HUDEP-2 (cell line): ENCODE measurements at regions not wholly inside any gene's neighbourhood (a gene's known extent, or its start where the extent isn't known, plus 50 kb on each side); places are given as distances from the start of the nearest gene placed in this dataset.

ENCODE experiments used
- DNase-seq, 76 experiments: peaks; one replicate each; lab custom pipeline; 2025; ENCODE audit not compliant: unreplicated experiment in 76 of 76; lab: John Stamatoyannopoulos, UW

DNA sequence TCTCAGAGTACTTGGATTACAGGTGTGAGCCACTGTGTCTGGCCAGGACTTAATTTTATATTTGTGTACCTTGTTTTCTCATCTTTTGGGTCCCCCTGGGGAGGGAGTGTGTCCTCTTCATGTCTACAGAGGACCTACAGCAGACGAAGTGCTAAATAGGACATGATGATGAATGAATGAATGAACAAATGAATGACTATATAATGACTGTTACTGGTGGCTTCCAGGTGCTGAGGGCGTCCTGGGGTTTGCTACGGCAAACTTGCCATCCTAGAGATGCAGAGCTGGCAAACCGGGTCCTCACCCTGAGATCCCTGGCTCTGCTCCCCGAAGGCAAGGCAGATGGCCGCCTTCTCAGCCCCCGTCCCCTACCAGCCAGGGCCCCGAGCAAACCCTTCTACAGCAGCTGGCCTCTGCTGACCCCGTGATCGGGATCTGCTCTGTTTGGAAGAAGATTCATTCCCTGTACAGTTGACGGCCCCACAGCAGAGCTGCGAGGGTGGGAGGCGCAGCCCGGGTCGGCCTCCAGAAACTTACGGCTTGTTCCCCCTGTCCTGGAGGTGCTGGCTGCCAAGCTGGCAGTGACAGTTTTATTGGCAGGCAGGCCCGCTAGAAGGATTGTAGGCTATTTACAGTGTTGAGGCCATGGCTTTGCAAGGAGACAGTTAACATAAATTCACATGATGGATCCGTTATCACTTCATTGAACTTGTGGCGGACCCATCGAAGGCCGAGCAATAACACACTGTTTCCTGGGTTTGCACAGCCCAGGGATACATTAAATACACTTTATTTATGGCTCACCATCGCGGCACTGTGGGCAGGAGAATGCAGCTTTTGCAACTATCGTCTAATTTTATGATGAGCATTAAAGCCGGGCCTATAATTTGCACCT, 197.7 kb upstream of the GSE1 start:
- DNase-seq: no peak

DNA sequence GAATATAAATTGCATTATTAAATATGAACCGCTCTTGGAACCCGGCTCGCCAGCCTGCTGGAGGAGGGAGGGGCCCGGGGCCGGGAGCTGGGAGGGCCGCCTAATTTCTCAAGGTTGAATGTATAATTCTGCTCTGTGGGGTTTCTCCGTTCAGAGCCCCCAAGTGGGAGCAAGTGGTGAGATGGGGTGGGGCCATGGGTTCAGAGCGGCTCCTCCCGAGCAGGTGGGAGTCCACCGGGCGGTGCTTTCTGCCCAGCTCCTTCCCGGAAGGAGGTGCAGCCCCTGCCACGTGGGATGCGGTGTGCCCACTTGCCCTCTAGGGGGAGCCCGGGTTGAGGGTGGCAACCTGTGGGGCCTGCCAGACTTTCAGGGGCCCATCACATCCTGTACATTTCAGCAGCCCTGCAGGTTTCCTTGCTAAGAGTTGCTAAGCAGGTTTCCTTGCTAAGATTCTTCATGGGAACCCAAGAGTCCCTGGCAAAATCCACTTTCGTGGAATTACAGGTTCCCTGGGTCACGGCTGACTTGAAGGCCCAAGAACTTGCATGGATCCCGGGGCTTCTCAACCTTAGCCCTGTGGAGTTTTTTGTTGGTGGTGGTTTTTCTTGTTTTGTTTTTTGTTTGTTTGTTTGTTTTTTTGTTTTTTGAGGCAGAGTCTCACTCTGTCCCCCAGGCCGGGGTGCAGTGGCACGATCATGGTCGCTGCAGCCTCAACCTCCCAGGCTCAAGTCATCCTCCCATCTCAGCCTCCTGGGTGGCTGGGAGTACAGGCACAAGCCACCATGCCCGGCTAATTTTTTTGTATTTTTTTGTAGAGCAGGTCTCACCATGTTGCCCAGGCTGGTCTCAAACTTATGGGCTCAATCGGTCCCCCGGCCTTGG, 196.7 kb upstream of the GSE1 start:
- peak in 70 of 76 experiments; percentile 17 to 89 (median 73) for DNase-seq

DNA sequence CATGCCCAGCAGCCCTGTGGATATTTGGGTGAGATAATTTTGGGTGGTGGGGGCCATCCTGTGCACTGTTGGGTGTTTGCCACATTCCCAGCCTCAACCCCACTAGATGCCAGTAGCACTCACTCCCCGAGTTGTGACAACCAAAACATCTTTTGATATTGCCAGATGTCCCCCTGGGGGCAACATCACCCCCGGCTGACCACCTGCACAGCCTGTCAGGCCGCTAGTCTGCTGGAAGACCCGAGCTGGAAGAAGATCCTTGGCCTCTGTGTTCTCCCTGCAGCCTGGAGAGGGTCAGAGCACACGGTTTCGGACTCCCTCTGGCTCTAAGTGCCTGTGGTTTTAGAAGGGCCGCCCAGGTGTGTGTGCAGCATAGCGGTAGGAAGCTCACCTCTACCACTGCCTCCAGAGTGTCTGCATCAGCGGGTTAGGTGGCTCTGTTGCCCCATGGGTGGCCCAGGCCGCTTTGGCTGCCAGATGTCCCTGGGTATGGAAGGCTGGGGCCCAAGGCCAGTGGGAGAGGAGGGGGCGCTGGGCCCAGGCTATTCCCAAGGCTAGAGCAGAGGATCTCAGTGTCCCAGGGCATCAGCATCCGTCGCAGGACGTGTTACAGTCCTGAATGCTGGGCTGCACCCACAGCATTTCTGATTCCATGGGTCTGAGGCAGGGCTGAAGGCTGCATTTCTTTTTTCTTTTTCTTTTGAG, 195.8 kb upstream of the GSE1 start:
- DNase-seq: no peak

DNA sequence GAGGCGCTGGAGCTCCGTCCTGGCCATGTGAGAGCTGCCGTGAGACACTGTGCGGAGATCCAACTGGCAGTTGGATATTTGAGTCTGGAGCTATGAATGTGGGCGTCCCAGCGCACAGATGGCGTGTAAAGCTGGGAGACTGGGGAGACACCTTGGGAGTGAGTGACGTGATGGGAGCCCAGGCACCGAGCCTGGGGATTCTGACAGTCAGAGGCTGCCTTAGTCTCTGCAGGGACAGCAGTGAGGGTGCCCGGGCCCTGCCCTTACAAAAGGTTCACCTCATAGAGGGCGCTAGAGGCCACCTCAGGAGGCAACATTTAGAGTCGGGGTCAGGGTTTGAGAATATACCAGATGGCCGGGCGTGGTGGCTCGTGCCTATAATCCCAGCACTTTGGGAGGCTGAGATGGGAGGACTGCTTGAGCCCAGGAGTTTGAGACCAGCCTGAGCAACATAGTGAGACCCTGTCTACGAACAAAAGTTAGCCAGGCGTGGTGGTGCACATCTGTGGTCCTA, 194.1 kb upstream of the GSE1 start:
- DNase-seq: no peak

DNA sequence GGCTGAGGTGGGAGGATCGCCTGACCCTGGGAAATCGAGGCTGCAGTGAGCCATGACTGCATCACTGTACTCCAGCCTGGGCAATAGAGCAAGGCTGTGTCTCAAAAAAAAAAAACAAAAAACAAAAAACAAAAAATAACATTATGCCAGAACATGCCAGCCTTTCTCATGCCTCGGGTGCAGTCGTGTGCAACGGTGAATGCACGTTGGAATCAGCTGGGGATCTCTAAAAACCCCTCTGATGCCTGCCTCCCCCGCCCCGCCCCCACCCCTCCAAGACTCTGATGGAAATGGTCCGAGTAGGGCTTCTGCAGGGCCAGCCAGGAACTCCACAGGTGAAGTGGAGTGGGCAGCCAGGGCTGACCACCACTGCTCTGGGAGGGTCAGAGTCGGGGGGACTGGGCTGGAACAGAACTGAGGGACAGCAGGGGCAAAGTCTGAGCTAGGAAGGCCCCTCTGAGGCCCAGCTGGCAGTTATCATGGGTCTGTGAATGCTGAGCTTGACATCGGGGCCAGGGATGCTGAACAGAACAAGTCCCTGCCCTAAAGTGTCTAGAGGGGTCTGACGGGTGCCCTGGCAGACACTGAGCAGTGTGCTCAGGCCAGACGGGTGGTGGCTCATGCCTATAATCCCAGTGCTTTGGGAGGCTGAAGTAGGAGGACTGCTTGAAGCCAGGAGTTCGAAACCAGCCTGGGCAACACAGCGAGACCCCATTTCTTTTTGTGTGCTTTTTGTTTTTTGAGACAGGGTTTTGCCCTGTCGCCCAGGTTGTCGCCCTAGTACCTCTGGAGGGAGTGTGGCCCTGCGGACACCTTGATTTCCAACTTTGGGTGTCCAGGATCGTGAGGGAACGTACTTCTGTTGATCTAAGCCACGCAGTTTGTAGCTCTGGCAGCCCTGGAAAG, 193.4 kb upstream of the GSE1 start:
- DNase-seq: no peak

DNA sequence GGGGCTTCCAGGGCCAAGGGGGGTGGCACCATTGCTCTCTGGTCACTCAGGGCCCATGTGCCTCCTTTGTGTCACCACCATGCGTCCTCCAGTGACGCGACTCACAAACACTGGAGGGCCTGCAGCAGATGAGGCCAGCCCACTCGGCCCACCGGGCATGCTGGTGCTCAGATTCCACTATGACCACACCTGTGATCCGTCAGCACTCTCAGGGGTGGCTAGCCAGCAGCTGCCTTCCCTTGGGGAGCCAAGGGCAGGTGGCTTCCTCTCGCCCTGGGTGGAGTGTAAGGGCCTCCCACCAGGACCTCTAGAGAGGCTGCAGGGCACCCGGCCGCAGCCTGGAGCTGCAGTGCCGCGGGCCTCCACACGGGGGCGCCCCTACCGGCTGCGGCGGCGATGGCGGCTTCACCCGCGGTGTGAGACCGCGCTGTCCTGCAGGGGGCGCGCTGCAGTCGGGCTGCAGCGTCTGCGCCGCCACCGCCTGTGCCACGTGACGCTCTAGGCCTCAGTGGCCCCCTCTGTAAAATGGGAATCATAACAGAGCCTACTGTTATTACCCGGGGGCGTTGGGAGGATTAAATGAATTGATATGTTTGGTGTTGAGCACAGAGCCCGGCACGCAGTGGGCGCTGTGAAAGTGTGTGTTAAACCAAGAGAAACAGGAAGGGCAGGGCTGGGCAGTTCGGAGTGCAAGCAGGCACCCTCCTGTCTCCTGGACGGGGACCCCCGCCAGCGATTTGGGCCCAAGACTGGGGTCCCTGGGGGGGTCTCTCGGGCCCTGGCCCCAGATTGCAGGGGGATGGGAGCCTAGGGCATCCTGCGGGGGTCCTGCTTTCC, 192.4 kb upstream of the GSE1 start:
- peak in 60 of 76 experiments; percentile 8 to 85 (median 61) for DNase-seq

DNA sequence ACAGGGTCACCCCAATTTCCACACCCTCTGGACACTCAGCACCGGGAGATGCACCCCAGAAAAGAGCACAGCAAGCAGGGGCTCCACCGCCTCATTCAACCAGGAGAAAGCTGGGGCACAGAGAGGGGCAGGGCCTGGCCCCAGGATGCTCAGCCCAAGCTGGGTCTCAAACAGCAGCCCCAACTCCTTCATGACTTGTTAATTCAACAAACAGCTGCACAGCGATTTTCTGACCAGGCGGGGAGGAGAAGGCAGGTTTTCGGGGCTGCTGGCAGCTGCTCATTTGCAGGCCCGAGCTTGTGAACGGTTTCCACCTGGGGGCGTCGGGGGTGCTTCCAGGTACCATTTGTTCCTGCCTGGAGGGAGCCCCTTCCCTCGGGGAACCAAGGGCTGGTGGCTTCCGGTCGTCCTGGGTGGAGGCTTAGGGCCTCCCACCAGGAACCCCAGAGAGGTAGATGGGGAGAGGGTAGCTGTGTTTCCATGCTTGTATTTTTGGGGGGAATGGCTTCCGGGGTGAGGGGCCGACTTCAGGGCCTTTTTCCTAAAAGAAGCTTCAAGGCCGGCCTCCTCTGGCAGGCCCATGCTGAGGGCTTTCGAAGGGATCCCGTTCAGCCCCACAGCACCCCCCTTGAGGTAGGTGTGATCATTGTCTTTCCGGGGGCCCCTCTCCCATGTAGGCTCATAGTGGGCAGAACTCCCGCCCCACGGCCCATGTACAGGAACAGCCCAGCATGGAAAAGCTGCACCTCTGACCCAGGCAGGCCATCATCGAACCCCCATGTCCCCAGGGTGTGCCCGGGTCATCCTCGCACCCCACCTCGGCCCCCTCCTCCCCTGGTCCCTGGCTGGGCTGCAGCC, 191.6 kb upstream of the GSE1 start:
- no peak for DNase-seq

DNA sequence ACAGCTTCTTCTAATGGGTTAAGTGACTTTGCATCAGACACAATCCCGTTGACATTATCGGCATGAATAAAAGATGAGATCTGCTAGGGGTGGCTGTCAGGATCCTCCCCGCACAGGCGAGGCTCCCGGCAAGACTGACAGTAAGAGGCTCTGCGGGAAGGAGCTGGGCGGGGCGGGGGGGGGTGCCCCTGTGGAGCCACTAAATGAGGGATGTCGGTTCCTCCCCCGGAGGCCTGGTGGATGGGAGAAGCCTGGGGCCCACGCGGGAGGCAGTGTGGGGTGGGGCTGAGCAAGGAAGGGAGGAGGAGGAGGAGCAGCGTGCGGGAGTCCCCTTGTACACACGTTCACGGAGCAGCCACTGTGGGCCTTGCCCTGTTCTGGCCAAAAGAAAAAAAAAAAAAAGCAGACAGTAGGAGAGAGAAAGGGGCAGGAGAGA, 190.9 kb upstream of the GSE1 start:
- peak in 1 of 76 experiments; percentile 17 for DNase-seq

DNA sequence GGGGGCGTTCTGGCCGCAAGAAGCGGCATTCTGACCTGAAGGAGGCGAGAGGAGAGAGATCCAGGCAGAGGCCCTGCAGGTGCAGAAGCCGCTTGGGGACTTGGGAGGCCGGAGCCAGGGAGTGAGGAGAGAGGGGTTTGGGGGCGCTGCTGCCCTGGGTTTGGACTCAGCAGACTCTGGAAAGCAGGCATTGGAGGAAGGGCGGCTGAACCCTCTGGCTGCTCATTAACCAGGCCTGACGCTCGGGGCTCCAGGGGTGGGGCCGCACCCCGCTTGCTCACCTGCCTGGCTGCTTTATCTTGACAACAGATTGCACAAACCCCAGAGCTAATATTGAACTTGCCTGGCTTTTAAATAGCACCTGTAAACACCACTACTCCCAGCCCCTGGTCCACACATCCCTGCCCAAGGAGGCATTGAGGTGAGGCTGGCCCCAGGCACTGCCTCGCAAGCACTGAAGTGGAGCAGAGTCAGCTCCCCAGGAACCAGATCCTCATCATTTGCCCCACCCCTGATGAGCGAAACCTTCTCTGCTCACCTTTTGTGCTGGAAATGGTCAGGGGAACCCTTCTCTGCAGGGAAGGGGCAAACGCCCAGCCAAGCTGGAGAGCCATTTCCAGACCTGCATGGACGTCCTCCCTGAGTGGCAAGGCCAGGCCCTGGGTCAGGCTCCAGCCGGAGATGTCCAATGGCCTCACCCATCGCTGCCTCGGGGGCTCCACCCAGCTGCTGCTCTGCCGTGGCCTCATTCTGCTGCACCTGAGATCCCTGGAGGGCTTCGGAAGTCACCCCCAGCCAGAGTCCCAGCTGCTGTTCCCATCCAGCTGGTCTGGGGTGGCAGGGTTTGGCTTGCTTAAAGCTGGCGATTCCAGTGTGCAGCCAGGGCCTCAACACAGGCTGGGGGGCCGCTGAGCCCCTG, 190.2 kb upstream of the GSE1 start:
- no peak for DNase-seq

DNA sequence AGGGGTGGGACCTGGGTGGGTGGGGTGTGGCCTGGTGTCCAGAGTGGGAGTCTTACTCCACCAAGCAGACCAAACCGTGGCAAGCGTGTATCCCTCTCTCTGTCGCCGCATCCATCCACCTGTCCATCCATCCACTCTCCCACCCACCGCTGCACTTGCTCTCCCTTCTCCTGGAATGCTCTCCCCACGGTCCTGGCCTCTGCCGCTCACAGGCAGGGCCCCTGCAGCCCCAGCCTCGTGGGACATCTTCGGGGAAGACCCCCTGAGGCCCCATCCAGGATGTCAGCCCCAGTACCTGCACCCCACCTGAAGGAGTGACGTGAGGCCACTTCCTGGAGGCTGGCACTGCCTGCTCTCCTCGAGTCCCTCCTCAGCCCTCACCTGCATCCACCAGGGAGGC, 189.5 kb upstream of the GSE1 start:
- DNase-seq: no peak

DNA sequence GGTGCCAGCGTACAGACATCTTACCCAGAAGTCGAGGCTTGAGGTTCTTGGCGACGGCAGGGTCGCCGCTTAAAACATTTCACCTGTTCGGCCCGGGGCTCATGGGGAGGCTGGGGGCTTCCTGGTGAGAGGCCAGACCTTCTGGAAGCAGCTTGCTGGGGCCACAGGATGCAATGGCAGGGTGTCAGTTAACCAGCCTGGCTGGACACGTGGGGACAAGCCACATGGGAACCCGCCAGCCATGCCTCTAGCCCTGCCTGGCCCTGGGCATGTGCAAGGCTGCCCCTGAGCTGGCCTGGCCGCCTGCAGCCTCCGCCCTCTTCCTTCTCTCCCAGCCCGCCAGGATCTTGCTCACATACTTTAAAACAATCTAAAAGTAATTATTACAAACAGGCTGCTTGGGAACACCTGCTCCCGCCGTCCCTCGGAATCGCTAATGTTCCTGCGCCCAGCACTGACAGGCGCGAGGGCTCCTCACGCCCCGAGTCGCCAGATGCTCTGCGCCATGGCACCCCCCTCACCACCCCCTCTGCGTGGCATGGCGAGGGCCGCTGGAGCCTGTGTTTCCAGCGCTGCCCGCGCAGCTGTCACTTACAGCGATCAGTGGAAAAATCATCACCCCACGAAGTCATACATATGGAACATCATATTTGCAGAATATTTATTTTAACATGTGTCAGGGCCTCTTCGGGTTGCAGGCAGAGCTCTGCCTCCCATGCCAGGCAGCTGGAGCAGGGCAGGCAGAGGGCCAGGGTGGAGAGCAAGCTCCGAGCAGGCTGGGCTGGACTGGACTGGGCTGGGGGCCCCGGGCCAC, 188.7 kb upstream of the GSE1 start:
- no peak for DNase-seq

DNA sequence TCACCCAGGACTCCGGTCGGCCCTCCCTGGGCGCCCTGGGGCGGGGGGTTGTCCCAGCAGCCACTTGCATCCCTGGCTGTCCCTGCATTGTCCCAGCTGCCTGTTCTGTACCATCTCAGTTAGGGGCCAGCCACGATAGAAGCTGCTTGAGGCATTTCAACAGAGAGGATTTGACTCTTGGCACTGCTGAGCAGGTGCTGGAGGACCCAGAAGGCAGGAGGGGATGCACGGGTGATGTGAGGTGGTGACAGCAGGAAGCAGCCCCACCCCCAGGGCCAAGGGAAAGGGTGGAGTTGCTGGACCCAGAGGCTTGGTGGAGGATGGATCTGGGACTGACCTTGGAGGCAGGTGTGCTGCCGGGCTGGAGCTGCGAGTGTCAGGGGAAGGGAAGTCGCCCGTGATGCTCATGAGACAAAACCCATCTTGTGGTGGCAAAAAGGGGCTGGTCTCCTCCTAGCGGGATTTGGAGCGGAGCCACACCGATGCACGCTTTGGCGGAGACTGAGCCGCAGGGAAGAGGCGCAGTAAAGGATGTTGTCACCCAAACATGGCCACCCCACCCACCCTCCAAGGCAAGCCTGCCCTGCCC, 188.0 kb upstream of the GSE1 start:
- DNase-seq: no peak

DNA sequence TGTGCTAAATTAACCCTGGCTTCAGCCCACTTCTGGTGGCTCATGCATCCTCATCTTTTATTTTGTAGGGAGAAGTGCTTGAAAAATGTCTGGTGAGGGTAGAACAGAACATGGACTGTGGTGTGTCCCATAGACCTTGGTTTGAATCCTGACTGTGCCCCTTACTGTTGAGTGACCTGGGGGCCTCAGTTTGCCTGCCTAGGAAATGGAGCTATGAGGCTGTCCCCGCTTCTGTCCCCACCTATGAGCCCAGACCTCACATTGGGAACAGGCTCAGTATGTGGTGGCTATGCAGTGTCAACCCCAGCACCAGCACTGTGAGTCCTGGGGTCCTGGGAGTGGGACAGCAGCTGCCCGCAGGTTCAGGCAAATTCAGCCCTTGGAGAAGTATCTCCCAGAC, 186.3 kb upstream of the GSE1 start:
- DNase-seq: no peak

DNA sequence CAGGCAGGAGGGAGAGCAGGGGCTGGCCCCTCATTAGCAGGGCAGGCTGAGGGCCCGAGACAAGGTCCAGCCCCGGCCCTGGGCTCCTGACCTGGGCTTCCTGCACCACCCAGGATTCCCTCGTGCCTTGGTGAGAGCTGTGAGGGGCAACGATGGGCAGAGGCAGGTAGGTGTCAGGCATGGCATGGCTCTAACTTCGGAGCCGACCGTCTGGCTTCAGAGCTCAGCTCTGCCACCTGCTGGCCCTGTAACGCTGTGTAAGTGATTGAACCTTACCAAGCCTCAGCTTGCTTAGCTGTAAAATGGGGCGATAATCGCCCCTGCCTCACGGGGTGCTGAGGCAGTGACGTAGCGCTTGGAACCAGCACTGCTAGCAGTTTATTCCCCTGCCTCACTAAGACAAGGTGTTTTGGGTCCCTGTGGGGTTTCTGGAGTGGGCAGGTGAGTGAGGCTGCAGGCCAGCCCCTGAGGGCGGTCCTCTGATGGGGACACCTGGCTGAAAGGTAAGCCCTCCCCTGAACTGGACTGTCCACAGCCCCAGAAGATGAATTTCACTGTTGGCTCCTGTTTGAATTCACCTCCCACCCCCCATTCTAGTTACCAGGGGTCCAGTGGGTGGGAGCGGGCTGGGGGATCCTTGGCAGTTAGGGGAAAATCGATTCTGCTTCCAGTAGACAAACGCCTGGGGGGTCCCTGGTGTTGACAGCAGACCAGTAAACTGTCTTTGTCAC, 184.8 kb upstream of the GSE1 start:
- DNase-seq: peak in 41 of 76 experiments; percentile 9 to 70 (median 29)
